Caco-2 (cell line): ENCODE measurements at regions not wholly inside any gene's neighbourhood (a gene's known extent, or its start where the extent isn't known, plus 50 kb on each side); places are given as distances from the start of the nearest gene placed in this dataset.

Source experiments
- BruUV-seq: library from RNA; stranded (reverse); fragments of 400-500 nt; replicated peaks from 2 replicates; lab custom pipeline; 2021; lab: Mats Ljungman, UMichigan
- CTCF ChIA-PET: fragments of 300-600 bp; sonication (Branson Sonifier 250); formaldehyde crosslinking; loops from one replicate; lab custom pipeline; 2022; ENCODE audit warnings: antibody characterized with exemption; lab: Charles Lee
- POLR2A ChIA-PET: fragments of 300-600 bp; sonication (Branson Sonifier 250); formaldehyde crosslinking; loops from one replicate; lab custom pipeline; 2022; ENCODE audit warnings: antibody characterized with exemption; lab: Charles Lee
- DNase-seq, 2 experiments: peaks; one replicate each; pipeline versions ENCODE4 v3.0.0 to v3.0.0-alpha.2; 2020 to 2022
- H3K27me3 ChIP-seq: replicated peaks from 2 replicates; pipeline ENCODE4 v1.6.0; 2011; ENCODE audit warnings: low read length; ENCODE audit not compliant: control insufficient read depth, insufficient read depth
- H3K36me3 ChIP-seq: 2 replicates; pipeline ENCODE4 v1.5.1; 2011; ENCODE audit warnings: low read length; ENCODE audit not compliant: control insufficient read depth, insufficient read depth
- H3K4me1 ChIP-seq: fragments of 250-450 bp; sonication (Bioruptor Pico); 2 replicates; pipeline ENCODE4 v1.5.1; 2020; ENCODE audit warnings: mild to moderate bottlenecking
- H3K4me3 ChIP-seq: 2 replicates; pipeline ENCODE4 v1.5.1; 2011; ENCODE audit warnings: low read depth, mild to moderate bottlenecking, control low read depth, low read length
- H3K9me3 ChIP-seq: fragments of 250-450 bp; sonication (Bioruptor Pico); 2 replicates; pipeline ENCODE4 v1.5.1; 2020; ENCODE audit warnings: mild to moderate bottlenecking, moderate library complexity
- H3K27ac Mint-ChIP-seq: one replicate; pipeline ENCODE4 v1.8.0; 2022; ENCODE audit warnings: mixed read lengths; ENCODE audit not compliant: unreplicated experiment
- H3K27me3 Mint-ChIP-seq: one replicate; pipeline ENCODE4 v1.8.0; 2022; ENCODE audit warnings: mixed read lengths; ENCODE audit not compliant: insufficient read depth, unreplicated experiment
- H3K36me3 Mint-ChIP-seq: one replicate; pipeline ENCODE4 v1.8.0; 2022; ENCODE audit warnings: mild to moderate bottlenecking, mixed read lengths; ENCODE audit not compliant: insufficient read depth, unreplicated experiment
- H3K4me1 Mint-ChIP-seq: one replicate; pipeline ENCODE4 v1.8.0; 2022; ENCODE audit warnings: low read depth, mixed read lengths; ENCODE audit not compliant: unreplicated experiment
- H3K4me3 Mint-ChIP-seq: one replicate; pipeline ENCODE4 v1.8.0; 2022; ENCODE audit warnings: mild to moderate bottlenecking, moderate library complexity, mixed read lengths; ENCODE audit not compliant: unreplicated experiment
- H3K9me3 Mint-ChIP-seq: one replicate; pipeline ENCODE4 v1.8.0; 2022; ENCODE audit warnings: mixed read lengths; ENCODE audit not compliant: unreplicated experiment
- CTCF ChIP-seq, 2 experiments: fragments of 200-600 bp in 1 of 2; IDR thresholded peaks; 1 replicate in 1 of 2; 2 replicates in 1 of 2; pipeline versions ENCODE4 v1.5.1 to v1.8.0; 2011 to 2022; ENCODE audit warnings: antibody characterized with exemption in 1 of 2, control low read depth in 1 of 2, inconsistent platforms in 1 of 2, low read depth in 1 of 2, low read length in 1 of 2, mild to moderate bottlenecking in 1 of 2, moderate library complexity in 1 of 2; ENCODE audit not compliant: insufficient read depth in 1 of 2, severe bottlenecking in 1 of 2, unreplicated experiment in 1 of 2
- intact Hi-C: fragments of 100-400 bp; cut with micrococcal nuclease; formaldehyde crosslinking; loops from one replicate; pipeline ENCODE4 v1.10.0; 2022; ENCODE audit not compliant: unreplicated experiment

DNA sequence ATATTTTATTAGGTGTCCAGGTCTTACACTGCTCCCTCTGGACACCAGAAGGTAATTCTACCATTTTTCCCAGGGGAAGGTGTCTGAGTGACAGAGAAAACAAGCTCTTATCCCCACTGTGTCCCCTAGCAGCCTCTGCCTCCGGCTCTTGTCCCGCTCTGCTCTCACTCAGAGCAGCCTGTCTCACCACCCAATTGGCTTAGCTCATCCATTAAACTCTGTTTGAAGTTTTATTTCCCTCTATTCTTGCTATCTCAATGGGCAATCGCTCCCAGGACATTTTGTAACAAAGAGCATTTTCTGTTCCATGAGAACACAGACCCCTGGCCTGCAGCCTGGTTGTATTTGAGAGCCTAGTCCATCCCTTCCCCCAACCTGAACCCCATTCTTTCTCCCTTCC, 90.6 kb upstream of the LDAH start:
- POLR2A ChIA-PET, result no interaction called here
- BruUV-seq, result no TSS peak
- no peaks in the 10 kb centered on the region for H3K9me3 ChIP-seq
- Mint-ChIP-seq H3K36me3 (no peaks in the 10 kb centered on the region), H3K4me3 (no peak overlapping the region), H3K27ac (no peak overlapping the region), H3K27me3 (peaks cover 20% of the 10 kb centered on the region), H3K4me1 (peaks cover 7% of the 10 kb centered on the region), H3K9me3 (no peaks in the 10 kb centered on the region)
- CTCF ChIA-PET, result interaction anchor here (1.7 kb wide), 1 partner anchor 252 kb away, joined by 5 read pairs; no protein-coding TSS in a partner anchor
- no peak overlapping the region for H3K4me3 ChIP-seq
- H3K4me1 ChIP-seq, result no peaks in the 10 kb centered on the region
- intact Hi-C loops, result no loop called here
- no peaks in the 10 kb centered on the region for H3K27me3 ChIP-seq
- H3K36me3 ChIP-seq, result no peaks in the 10 kb centered on the region
- no peak for DNase-seq
- TF ChIP-seq CTCF (IDR thresholded peaks at IDR 0.05; ENCODE audit: insufficient read depth in 1 of 2, low read depth in 1 of 2, low read length in 1 of 2, severe bottlenecking in 1 of 2, unreplicated experiment in 1 of 2), result no peak

GRCh38 chr2:20900052-20900636, 77.2 kb upstream of the LDAH start:
- H3K4me1 Mint-ChIP-seq, result no peaks in the 10 kb centered on the region
- H3K27me3 ChIP-seq, result no peaks in the 10 kb centered on the region; the same call in 1 of the 2 replicates

DNA sequence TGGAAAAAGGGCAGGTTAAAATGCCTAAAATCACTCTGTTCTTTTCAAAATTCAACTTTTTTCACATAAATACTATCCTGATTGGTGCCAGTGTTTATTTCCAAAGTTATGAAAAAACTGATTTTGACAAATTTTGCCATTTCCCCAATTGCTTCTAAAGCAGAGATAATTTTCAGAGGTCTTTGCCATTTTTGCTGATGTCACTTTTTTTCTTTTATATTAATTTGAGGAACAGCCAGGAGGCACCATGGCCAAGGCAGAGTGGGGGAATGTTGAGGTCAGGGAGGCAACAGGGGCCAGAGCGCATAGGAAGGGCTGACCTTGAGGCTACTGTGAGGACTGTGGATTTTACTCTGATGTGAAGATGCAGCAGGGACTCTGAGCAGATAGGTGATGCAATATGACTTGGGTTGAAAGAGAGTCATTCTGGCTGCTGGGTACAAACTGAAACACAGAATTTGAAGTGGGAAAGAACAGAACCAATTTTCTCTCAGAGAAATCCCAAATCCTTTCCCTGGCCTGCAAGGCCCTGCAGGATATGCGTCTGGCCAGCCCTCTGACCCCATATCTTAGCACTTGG, 75.1 kb upstream of the LDAH start:
- Mint-ChIP-seq H3K27ac (no peak overlapping the region), H3K4me3 (no peak overlapping the region), H3K9me3 (no peaks in the 10 kb centered on the region), H3K36me3 (no peaks in the 10 kb centered on the region), H3K4me1 (no peaks in the 10 kb centered on the region), H3K27me3 (peaks cover 23% of the 10 kb centered on the region)
- DNase-seq, result no peak
- intact Hi-C loops, result no loop called here
- H3K4me1 ChIP-seq, result no peaks in the 10 kb centered on the region
- no peak for TF ChIP-seq CTCF (IDR thresholded peaks at IDR 0.05; ENCODE audit: insufficient read depth in 1 of 2, low read depth in 1 of 2, low read length in 1 of 2, severe bottlenecking in 1 of 2, unreplicated experiment in 1 of 2)
- BruUV-seq, result no TSS peak
- ChIA-PET CTCF (no interaction called here), POLR2A (no interaction called here)
- H3K36me3 ChIP-seq, result no peaks in the 10 kb centered on the region
- H3K27me3 ChIP-seq, result no peaks in the 10 kb centered on the region; the same call in 1 of the 2 replicates
- H3K4me3 ChIP-seq, result no peak overlapping the region
- H3K9me3 ChIP-seq, result no peaks in the 10 kb centered on the region; the same call in 1 of the 2 replicates

More at GRCh38 chr2:20900052-20900636, 77.2 kb upstream of the LDAH start:
- no peak overlapping the region for H3K27ac Mint-ChIP-seq
- CTCF ChIA-PET, result no interaction called here
- peaks cover 27% of the 10 kb centered on the region for H3K27me3 Mint-ChIP-seq
- Histone ChIP-seq H3K4me3 (no peak overlapping the region), H3K36me3 (no peaks in the 10 kb centered on the region), H3K9me3 (no peaks in the 10 kb centered on the region), H3K4me1 (no peaks in the 10 kb centered on the region)
- POLR2A ChIA-PET, result no interaction called here
- H3K36me3 Mint-ChIP-seq, result no peaks in the 10 kb centered on the region
- no TSS peak for BruUV-seq
- H3K4me3 Mint-ChIP-seq, result no peak overlapping the region
- intact Hi-C loops, result no loop called here
- H3K9me3 Mint-ChIP-seq, result no peaks in the 10 kb centered on the region
- TF ChIP-seq CTCF (IDR thresholded peaks at IDR 0.05; ENCODE audit: insufficient read depth in 1 of 2, low read depth in 1 of 2, low read length in 1 of 2, severe bottlenecking in 1 of 2, unreplicated experiment in 1 of 2), result no peak
- no peak for DNase-seq
